ENCODE measurements at regions not wholly inside any gene's neighbourhood (a gene's known extent, or its start where the extent isn't known, plus 50 kb on each side); places are given as distances from the start of the nearest gene placed in this dataset.

DNA sequence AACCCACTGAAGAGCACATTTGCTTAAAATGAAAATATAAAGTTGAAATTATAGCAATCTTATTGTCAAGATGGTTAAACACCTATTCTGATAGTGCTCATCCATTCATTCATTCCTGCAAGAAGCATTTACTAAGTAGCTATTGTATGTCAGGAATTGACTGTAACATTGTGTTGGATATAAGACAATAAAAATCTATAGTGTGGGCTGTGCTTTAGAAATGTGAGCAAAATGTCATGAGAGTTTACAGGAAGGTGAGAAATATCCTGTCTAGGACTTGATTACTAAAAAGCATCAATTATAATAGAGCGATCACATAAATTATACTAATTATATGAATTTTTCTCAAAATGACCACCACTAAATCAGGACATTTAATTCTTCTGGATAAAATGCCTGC lies 123.0 kb downstream of the HAO1 start:
- DNase-seq, result no peak

DNA sequence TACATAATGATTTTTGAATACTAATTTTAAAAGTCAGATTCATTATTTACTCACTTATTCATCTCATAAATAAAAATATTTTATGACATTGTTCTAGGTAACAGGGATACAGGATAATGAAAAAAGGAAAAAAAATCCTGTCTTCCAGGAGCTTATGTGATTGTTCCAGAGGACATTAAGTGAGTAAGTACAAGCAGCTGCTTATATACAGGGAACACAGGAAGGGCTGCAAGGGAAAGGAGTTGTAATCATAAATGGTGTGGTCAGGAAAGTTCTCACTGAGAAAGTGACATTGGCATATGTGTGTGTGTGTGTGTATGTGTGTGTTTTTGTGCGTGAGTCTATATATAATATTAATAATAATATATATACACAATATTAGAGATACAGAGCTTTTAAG lies 121.8 kb downstream of the HAO1 start:
- DNase-seq, result no peak

DNA sequence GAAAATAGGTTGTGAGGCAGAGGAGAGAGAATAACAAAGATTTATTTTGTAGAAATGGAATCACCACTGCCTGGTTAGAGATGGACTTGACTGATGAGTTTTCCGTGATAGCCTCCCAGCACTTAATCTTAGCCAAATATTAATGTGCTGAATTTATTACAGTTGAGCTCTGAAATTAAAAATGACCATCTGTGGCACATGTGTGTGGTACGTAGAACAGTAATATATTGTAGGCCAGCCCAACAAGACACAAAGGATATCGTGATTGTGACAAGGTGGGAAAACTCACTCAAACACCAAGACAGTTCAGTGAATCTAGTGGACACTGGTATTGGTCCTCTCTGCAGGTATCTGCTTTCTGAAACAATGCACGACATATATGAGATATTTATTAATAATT lies 119.4 kb downstream of the HAO1 start:
- no peak for DNase-seq

DNA sequence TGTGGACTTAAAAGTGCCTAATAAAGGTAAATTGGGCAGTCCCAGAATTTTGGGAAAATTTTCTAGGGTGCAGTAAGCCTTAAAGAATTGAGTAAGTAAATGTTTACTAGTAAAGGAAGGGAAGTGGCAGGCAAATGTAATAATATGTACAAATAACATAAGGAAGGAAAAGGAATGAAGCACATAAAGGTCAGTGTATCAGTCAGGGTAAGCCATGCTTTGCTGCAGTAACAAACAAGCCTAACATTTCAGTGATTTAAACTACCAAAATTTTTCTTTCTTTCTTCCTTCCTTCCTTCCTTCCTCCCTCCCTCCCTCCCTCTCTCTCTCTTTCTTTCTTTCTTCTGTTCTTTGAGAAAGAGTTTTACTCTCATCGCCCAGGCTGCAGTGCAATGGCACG lies 117.5 kb downstream of the HAO1 start:
- DNase-seq, result no peak

DNA sequence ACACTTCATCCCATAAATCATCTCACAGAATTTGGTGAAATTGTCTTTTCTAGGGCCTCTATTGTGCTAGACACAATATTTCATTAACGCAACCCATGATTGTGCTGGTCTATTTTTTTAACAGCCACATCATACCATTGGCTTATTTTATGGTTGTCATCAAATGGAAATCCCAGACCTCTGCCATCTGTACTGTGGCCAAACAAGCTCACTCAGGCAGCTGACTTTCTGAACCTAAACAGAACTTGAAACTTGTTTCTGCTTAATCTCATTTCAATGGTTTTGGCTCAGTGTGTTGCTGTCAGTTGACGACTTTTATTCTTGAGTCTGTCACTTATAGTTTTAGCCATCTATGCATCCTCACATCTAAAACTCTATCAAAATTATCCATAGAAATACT lies 111.8 kb downstream of the HAO1 start:
- DNase-seq, result no peak

DNA sequence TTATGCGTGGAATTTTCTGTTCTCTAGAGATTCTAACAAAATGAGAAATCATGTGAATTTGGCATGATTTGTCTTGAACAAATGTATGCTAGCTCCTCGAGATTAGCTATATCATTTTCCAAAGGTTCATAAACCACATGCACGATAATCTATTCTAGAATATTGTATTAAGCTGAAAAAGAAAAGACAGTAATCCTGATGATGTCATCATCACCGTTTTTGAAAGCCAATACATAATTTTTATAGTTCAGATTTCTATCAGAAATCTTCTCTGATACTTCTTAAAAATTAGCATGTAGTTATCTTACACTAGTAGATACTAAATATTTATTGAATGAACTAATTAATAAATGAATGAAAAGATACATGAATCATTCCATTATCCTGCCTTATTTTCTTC lies 111.2 kb downstream of the HAO1 start:
- no peak for DNase-seq

DNA sequence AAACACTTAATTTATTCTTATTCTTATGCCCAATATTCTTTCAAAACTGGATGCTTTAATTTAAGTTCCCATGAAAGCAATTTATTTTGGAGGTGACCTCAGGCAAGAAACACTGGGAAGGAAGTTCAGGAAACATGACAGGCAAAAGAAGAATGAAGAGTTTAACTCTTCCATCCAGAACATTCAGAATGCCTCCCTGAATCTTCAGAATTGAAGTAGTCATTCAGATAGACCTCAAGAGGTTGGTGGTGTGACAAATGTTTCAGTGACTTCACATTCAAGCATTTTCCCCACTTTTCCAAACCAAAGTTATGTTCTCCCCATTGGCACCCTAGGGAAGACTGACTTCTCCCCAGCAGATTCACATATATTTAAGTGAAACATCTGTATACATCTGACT lies 110.5 kb downstream of the HAO1 start:
- no peak for DNase-seq

All from hematopoietic multipotent progenitor cell treated with erythropoietin and hydrocortisone succinate and interleukin-3 and kit ligand, for 4 days (in vitro differentiated cells).